ENCODE measurements at regions not wholly inside any gene's neighbourhood (a gene's known extent, or its start where the extent isn't known, plus 50 kb on each side); places are given as distances from the start of the nearest gene placed in this dataset.
A peak's percentile ranks its signal among the peaks of the same experiment; 100 is the strongest.

- H3K27me3 Mint-ChIP-seq (ENCODE audit: unreplicated experiment): peaks cover 9% of the 10 kb centered on the region
- H3K36me3 Mint-ChIP-seq (ENCODE audit: unreplicated experiment): peaks cover 16% of the 10 kb centered on the region
- no peak overlapping the region for H3K4me3 Mint-ChIP-seq (ENCODE audit: unreplicated experiment)
- TF ChIP-seq, protein P1, sequence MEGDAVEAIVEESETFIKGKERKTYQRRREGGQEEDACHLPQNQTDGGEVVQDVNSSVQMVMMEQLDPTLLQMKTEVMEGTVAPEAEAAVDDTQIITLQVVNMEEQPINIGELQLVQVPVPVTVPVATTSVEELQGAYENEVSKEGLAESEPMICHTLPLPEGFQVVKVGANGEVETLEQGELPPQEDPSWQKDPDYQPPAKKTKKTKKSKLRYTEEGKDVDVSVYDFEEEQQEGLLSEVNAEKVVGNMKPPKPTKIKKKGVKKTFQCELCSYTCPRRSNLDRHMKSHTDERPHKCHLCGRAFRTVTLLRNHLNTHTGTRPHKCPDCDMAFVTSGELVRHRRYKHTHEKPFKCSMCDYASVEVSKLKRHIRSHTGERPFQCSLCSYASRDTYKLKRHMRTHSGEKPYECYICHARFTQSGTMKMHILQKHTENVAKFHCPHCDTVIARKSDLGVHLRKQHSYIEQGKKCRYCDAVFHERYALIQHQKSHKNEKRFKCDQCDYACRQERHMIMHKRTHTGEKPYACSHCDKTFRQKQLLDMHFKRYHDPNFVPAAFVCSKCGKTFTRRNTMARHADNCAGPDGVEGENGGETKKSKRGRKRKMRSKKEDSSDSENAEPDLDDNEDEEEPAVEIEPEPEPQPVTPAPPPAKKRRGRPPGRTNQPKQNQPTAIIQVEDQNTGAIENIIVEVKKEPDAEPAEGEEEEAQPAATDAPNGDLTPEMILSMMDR (IDR thresholded peaks at IDR 0.05; ENCODE audit: partially characterized antibody, unreplicated experiment): no peak
- H3K9me3 Mint-ChIP-seq (ENCODE audit: unreplicated experiment): peaks cover 16% of the 10 kb centered on the region
- H3K4me1 Mint-ChIP-seq (ENCODE audit: low read depth, unreplicated experiment): peaks cover 41% of the 10 kb centered on the region
- no peak for DNase-seq
- H3K27ac Mint-ChIP-seq (ENCODE audit: unreplicated experiment): no peak overlapping the region
Observed at GRCh38 chr20:57890202-57890800, 180.5 kb upstream of the PMEPA1 start.

GRCh38 chr20:57888591-57888990, 178.8 kb upstream of the PMEPA1 start:
- Mint-ChIP-seq H3K4me3 (ENCODE audit: unreplicated experiment) (no peak overlapping the region), H3K36me3 (ENCODE audit: unreplicated experiment) (peaks cover 16% of the 10 kb centered on the region), H3K27ac (ENCODE audit: unreplicated experiment) (no peak overlapping the region), H3K27me3 (ENCODE audit: unreplicated experiment) (peaks cover 9% of the 10 kb centered on the region), H3K9me3 (ENCODE audit: unreplicated experiment) (peaks cover 17% of the 10 kb centered on the region), H3K4me1 (ENCODE audit: low read depth, unreplicated experiment) (peaks cover 38% of the 10 kb centered on the region)
- TF ChIP-seq, protein P1 (IDR thresholded peaks at IDR 0.05; ENCODE audit: partially characterized antibody, unreplicated experiment): no peak
- no peak for DNase-seq

DNA sequence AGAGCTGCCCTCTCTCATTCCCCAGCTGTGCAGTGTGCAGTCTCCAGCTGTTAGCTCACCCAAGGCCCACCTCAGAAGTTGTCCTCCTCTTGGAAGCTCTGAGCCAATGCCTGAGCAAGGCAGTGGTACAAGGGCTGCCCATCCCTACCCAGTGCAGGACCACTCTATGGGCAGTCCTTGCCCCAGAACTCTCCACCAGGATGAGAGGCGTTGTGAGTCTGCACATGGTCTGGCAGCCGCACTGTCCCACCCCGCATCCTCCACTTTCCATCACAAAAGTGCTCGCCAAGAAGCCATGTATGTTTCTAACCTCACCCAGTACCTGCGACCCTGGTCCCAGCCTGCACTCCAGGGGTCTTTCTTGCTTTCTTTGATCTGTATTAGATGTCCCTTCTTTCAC, 175.1 kb upstream of the PMEPA1 start:
- no peak overlapping the region for H3K27ac Mint-ChIP-seq (ENCODE audit: unreplicated experiment)
- peaks cover 19% of the 10 kb centered on the region for H3K4me1 Mint-ChIP-seq (ENCODE audit: low read depth, unreplicated experiment)
- peaks cover 5% of the 10 kb centered on the region for H3K27me3 Mint-ChIP-seq (ENCODE audit: unreplicated experiment)
- TF ChIP-seq, protein P1 (IDR thresholded peaks at IDR 0.05; ENCODE audit: partially characterized antibody, unreplicated experiment): no peak
- H3K9me3 Mint-ChIP-seq (ENCODE audit: unreplicated experiment): peaks cover 14% of the 10 kb centered on the region
- peak overlapping the region; percentile 18 for H3K4me3 Mint-ChIP-seq (ENCODE audit: unreplicated experiment)
- H3K36me3 Mint-ChIP-seq (ENCODE audit: unreplicated experiment): peaks cover 16% of the 10 kb centered on the region
- DNase-seq: no peak

DNA sequence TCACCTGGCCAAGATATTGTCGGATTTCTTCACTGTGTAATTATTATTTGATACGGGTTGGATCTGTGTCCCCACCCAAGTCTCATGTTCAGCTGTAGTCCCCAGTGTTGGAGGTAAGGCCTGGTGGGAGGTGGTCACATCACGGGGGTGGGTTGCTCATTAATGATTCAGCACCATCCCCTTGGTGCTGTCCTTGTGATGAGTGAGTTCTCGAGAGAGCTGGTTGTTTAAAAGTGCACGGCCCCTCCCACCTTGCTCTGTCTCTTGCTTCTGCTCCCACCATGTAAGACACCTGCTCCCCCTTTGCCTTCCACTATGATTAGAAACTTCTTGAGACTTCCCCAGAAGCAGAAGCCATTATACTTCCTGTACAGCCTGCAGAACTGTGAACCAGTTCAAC, 173.9 kb upstream of the PMEPA1 start:
- Mint-ChIP-seq H3K4me1 (ENCODE audit: low read depth, unreplicated experiment) (peaks cover 19% of the 10 kb centered on the region), H3K27ac (ENCODE audit: unreplicated experiment) (no peak overlapping the region), H3K9me3 (ENCODE audit: unreplicated experiment) (peaks cover 14% of the 10 kb centered on the region), H3K27me3 (ENCODE audit: unreplicated experiment) (peaks cover 6% of the 10 kb centered on the region), H3K36me3 (ENCODE audit: unreplicated experiment) (peaks cover 16% of the 10 kb centered on the region), H3K4me3 (ENCODE audit: unreplicated experiment) (no peak overlapping the region)
- TF ChIP-seq, protein P1 (IDR thresholded peaks at IDR 0.05; ENCODE audit: partially characterized antibody, unreplicated experiment): no peak
- no peak for DNase-seq

- Mint-ChIP-seq H3K27ac (ENCODE audit: unreplicated experiment) (no peak overlapping the region), H3K9me3 (ENCODE audit: unreplicated experiment) (peaks cover 15% of the 10 kb centered on the region), H3K36me3 (ENCODE audit: unreplicated experiment) (peaks cover 14% of the 10 kb centered on the region), H3K4me1 (ENCODE audit: low read depth, unreplicated experiment) (peaks cover 17% of the 10 kb centered on the region), H3K27me3 (ENCODE audit: unreplicated experiment) (peaks cover 8% of the 10 kb centered on the region), H3K4me3 (ENCODE audit: unreplicated experiment) (no peak overlapping the region)
- TF ChIP-seq, protein P1 (IDR thresholded peaks at IDR 0.05; ENCODE audit: partially characterized antibody, unreplicated experiment): no peak
- no peak for DNase-seq
Observed at GRCh38 chr20:57883224-57883623, 173.4 kb upstream of the PMEPA1 start.

All from glutamatergic neuron (in vitro differentiated cells).